ENCODE measurements at regions not wholly inside any gene's neighbourhood (a gene's known extent, or its start where the extent isn't known, plus 50 kb on each side); places are given as distances from the start of the nearest gene placed in this dataset.

DNA sequence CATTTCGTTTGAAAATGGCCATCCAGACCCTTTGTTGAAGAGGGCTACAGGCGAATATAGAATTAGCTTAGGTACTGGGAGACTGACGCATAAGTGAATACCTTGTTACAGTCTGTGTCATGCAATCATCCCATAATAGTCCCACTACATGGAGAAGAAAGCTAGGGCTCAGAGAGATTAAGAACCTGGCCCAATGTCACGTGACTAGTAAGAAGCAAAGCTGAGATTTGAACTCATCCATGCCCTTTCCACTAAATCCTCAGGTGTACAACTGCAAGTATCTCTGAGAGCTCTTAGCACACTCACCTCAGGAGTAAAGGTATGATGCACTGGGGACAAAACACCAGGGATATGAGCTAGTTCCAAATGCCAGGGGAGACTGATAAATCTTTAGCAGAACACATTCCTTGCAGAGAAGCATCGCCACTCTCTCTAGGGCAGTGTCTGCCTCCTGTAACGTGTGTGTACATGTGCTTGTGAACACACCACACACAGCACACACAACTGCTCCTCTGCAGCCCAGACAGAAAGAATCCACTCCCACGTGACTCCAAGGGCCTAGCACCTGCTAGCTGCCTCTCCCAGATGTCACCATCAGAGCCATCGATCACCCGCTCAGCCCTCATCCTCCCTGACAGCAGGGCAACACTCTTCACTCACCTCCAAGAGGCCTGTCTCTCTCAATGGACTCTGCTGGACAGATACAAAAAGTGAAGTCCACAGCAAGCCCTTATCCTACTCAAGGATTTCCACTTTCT, 402.8 kb downstream of the NXPE2 start:
- DNase-seq (ENCODE audit: low read depth): no peak

DNA sequence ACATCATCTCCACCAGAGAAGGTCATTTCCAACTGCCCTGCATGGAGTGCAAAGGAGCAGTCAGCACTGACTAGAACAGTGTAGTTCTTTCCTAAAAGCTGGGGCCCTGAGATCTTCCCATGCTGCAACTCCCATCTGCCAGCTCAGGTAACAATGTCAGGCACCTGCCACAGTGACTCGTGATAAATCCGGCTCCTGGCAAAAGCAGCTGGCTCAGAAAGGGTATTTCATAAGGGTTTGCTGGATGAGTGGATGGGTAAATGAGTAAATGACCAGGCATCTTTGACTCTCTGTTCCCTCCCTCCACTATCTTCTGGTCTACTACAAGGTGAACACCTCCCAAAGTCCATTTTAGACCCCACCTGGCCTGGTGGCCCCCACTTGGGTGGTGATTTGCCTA, 403.6 kb downstream of the NXPE2 start:
- no peak for DNase-seq (ENCODE audit: low read depth)

DNA sequence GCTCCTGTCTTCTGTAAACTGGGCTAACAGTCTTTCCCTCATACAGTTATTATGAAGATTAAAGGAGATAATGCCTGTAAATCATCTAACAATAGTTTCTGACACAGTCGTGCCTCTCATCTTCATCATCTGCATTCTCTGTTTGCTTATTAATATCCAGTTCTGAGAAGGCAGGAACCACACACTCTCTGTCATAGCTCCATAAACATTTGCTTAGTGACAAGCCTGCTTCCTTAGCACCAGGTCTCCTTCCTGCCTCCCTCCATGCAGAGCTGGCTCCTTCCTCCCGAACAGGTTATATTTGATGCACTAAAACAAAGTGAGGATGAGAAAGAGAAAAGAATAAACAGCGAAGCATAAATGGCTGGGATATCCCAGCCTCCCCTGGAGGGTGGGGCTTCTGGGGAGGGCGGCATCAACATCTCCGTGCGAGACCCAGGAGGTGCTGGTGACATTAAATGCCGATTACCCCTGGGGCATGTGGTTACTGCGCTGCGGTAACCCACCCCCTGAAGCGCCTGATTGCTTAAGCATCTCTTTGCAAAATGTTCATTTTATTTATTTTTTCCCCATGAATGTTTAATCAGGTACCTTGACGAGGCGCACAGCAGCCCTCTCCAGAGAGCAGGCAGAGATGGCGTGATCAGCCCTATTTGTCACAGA, 404.9 kb downstream of the NXPE2 start:
- no peak for DNase-seq (ENCODE audit: low read depth)

DNA sequence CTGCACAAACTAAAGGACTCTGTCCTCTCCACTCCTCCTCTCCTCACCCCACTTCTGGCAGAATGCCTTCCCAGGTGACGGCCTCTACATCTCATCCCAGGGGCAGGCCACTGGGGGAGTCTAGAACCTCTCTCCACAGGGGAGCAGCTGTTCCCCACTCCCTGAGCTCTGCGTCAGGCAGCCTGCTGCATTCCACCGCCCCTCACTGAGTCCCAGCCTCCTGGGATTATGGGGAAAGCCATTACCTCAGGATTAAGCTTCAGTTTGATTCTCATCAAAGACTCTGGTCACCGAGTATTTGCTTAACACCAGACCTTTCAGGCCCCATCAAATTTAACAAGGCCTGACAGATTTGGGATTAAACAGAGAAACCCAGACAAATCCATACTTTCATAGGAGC, 405.9 kb downstream of the NXPE2 start:
- DNase-seq (ENCODE audit: low read depth): no peak

DNA sequence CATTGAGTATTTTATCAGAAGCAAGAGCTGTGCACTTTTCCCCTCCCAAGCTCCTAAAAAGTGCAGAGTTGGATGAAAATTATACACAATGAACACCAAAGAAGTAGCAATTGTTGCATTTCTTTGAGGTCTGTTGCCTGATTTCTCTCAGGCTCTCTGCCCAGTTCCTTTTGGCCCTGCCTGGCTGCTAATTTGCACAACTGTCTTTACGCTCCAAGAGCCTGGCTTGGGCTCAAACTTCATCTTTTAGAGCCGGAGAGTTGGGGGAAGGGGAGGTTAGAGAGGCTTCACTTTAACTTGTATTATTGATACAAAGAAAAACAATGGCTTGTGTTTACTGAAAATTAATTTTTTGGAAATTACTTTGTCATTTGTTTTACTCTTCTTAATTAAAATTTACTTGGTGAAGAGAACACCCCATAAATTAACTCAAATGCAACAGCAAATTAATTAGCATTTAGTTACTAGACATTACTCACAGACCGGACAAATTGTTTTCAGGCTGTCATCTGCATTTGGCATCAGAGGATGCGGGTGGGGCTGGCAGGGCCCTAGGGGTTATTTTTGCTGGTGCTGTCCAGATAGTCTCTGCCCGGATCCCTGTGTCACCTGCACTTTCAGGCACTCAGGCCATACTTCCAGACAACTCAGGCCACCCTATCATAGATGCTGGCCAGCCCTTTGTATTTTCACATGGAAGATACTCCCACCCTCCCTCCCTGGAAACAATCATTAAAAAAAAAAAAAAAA, 407.3 kb downstream of the NXPE2 start:
- DNase-seq (ENCODE audit: low read depth): peak; percentile 24

DNA sequence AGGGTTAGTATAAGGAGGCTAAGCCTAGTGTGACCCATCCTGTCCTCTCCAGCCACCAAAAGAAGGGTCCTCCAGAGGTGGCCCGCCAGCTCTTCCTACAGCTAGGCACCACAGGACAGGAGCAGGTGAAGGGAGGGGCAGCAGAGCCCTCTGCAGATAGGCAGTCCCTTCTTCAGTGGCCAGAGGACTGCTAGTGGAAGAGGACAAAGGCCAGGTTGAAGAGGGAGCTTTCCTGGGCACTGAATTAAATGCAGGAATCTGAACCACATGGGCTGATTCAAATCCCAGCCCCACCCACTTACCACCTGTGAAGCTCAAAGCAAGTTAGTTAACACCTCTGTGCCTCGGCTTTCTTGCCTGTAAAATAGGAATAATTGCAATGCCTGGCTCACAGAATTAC, 409.5 kb downstream of the NXPE2 start:
- no peak for DNase-seq (ENCODE audit: low read depth)

DNA sequence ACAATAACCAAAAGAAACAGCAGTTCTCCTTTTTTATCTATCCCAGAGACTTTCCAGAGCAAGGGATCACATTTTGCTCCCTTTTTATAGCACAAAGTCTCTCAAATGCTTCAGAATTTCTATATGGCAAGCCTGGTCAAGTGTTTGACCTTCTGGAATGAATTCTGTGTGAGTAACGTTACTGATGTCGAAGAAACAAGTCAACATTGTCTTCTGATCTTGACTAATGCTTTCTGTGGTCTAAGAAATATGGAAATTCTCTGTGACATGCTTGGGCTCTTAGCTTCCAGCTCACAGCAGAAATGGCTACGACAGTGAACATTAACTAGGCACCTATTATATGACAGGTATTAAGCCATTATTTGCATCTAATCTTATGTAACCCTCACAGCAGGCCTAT, 411.7 kb downstream of the CADM1 start:
- no peak for DNase-seq (ENCODE audit: low read depth)

DNA sequence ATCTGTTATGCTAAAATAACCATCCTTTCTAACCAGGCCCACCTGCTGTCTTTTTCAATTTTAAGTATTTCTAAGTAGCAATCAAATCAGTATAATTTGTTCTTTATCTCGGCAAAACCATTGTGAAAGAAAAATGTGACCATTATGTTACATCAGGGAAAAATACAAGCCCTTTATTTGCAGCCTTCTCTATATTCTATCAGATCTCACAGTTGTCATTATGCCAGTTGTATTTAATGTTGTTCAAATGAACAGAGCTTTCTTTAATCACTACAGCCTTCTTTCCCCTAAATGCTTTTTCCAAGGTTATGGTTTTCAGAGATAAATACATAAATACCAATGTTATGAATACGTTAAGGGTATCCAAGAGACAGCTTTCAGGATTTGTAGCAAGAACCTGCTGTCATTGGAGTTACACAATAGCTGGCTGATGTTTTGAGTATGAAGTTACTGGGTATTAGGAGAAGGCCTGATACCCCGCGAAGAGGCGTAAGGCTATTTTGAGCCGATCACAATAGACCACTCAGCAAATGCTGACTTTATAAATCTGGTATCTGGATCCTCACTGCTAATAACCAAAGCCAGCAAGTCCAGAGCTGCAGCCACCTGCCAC, 406.3 kb downstream of the CADM1 start:
- DNase-seq (ENCODE audit: low read depth): no peak

DNA sequence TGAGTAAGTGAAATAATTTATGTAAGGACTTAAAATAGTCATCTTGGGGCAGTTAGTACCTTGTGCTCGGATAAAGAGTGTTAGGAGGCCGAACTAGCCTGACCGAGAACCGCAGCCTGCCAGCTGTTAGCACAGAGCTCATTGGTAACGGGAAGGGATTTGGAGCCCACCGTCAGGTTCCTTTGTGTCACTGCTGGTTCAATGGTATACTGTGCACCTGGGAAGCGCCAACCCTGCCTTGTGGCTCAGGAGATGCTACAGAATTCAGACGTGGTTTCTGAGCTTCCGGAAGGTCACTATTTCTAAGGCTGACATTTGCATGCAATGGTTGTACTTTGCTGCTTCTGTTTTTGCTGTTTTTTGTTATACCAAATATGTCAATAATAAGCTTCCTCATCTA, 403.5 kb downstream of the CADM1 start:
- no peak for DNase-seq (ENCODE audit: low read depth)

DNA sequence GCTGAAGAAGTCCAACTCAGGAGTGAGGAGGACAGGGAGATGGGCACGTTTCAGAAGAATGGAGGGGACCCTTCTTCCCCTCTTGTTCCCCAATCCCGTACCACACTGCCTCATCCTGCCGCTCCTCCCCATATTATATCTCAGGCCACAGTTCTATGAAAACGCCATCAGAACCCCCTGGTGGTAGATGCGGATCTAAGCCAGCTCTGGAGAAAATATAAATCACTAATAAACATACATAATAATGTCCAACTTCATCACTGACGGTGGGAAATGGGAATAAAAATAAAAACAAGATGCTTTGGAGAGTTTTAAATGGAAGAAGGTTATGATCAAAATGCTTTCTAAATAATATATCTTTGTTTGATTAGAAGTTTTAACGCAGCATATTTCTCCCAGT, 400.3 kb downstream of the CADM1 start:
- DNase-seq (ENCODE audit: low read depth): no peak

DNA sequence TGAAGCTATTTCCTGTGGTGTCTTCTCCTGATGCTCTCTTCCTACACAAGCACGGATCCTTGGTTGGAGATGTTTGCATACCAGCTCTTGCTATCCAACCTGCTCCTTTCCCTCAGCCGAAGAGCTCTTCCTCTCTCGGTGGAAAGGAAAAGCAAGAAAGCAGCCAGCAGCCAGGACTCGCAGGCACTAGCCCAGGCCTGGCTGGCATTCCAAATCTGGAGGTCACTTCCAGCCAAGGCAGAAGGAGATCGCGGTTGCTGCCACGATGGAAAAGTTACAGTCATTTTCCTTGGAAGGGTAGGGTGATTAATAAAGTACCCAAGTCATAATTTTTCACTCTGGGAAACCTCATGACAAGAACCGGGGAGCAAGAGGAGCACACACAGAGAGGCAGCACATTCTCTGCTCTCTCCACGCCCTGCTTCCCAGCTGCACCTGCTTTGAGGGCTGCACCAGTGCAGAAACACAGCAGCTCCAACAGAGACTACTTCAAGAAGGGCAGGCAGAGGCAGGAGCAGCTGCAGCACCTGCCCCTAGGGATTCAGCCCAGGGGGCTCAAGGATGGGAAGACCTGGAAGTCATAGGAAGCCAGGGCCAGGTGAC, 399.3 kb downstream of the CADM1 start:
- DNase-seq (ENCODE audit: low read depth): no peak

DNA sequence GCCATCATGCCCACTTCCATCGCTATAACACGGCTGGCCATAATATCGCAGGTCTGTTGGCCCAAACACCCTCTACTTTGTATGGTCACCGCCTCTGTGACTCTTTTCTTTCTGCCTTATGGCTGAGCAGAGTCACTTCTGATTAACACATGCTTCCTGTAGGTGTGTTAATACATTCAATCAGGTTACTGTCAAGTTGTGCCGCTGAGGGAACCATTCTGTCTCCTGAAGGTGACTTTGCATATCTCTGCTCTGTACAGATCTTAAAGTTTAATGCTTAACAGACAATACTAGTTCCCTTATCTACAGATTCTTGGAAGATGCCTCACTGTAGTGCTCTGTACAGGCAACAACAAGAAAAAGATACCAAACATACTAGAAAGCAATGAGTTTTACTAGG, 393.1 kb downstream of the CADM1 start:
- DNase-seq (ENCODE audit: low read depth): no peak

DNA sequence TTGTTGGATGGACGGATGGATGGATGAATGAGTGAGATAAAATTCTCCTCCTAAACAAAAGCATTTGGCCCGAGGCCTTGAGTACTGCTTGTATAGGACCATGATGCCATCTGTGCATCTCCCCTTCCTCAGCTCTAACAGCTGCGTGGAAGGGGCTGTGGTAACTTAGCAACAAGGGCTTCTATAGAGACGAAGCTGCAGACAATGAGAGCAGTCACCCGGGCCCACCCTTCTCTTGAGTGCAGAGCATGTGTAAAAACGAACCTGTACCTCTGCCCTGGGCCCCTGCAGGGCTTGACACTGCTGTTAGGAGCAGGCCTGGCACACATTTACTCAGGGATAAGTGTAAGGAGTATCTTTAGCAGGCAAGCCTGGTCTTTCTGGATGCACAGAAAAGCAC, 391.5 kb downstream of the CADM1 start:
- no peak for DNase-seq (ENCODE audit: low read depth)

DNA sequence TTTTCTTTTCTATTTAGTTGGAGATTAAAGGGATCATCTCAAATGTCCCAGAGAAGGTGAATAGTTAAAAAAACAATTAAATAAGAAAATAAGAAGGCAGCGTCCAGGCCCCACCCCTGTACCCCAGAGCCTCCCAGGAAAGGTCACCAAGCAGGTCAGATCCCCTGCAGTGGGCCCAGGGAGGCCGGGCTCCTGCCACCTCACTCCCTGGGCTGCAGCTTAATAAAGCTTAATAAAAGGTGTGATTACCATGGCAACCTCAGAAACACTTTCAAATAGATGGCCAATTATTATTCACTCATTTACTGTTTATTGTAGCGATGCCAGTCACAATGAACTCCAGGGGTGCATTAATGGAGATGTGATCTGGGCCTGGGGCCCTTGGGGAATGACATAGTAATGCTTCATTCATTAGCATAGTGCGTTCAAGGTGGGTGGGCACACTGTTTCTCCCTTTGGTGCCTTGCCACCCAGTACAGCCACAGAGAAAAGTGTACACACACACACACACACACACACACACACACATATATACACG, 386.2 kb downstream of the CADM1 start:
- DNase-seq (ENCODE audit: low read depth): no peak

DNA sequence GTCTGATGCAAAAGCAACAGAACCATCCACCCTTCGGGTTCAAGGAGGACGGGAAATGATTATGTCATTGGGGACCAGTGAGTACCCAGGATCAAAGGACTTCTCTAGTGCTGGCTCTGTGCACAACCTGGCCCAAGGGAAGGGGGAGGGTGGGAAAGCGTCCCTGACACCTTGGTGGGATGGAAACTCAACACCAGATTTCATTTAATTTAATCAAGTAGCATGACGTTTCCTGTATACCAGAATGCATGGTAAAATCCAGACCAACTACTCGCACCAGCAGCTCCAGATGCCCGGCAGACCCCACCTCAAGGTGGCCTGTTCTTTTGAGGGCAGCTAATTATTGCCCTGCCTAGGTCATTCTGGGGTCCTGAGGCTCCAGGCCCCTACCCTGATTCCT, 385.1 kb downstream of the CADM1 start:
- no peak for DNase-seq (ENCODE audit: low read depth)

All from forelimb muscle (tissue), 1 donor.